Activated CD8-positive, alpha-beta memory T cell treated with anti-CD3 and anti-CD28 coated beads for 36 hours (primary cell): ENCODE measurements at regions not wholly inside any gene's neighbourhood (a gene's known extent, or its start where the extent isn't known, plus 50 kb on each side); places are given as distances from the start of the nearest gene placed in this dataset.
"Not testable (repeated sequence)": the region's sequence is repeated elsewhere in the genome, so short reads cannot be mapped to it uniquely, and the experiment has no call there.

ENCODE experiments used
- CTCF ChIA-PET: fragments of 350-600 bp; sonication (Branson Sonifier 250); formaldehyde crosslinking; loops from one replicate; lab custom pipeline; 2021; ENCODE audit warnings: antibody characterized with exemption; lab: Charles Lee
- POLR2A ChIA-PET: fragments of 350-600 bp; sonication (Branson Sonifier 250); formaldehyde crosslinking; loops from one replicate; lab custom pipeline; 2021; ENCODE audit warnings: antibody characterized with exemption; lab: Charles Lee

- POLR2A ChIA-PET = no interaction called here
- CTCF ChIA-PET = no interaction called here
Measured at GRCh38 chr6:95660544-95660943, 83.2 kb downstream of the MANEA start.

GRCh38 chr6:95670011-95670463 lies 92.7 kb downstream of the MANEA start:
- CTCF ChIA-PET = no interaction called here
- POLR2A ChIA-PET = no interaction called here

GRCh38 chr6:95676011-95676628 lies 98.8 kb downstream of the MANEA start:
- CTCF ChIA-PET = no interaction called here
- POLR2A ChIA-PET = no interaction called here

- CTCF ChIA-PET = no interaction called here
- POLR2A ChIA-PET = no interaction called here
Measured at GRCh38 chr6:95679981-95680380, 102.6 kb downstream of the MANEA start.

- POLR2A ChIA-PET = no interaction called here
- CTCF ChIA-PET = no interaction called here
Measured at GRCh38 chr6:95681736-95682135, 104.4 kb downstream of the MANEA start.

GRCh38 chr6:95682476-95682875 lies 105.1 kb downstream of the MANEA start:
- ChIA-PET POLR2A (no interaction called here), CTCF (interaction anchor here (0.7 kb wide), 1 partner anchor 120 kb away, joined by 4 read pairs; no protein-coding TSS in a partner anchor)

- ChIA-PET POLR2A (no interaction called here), CTCF (no interaction called here)
Measured at GRCh38 chr6:95685822-95686221, 108.5 kb downstream of the MANEA start.

GRCh38 chr6:95686272-95686671 lies 108.9 kb downstream of the MANEA start:
- CTCF ChIA-PET = no interaction called here
- POLR2A ChIA-PET = no interaction called here

GRCh38 chr6:95686895-95687294 lies 109.6 kb downstream of the MANEA start:
- CTCF ChIA-PET = no interaction called here

GRCh38 chr6:95687839-95688238 lies 110.5 kb downstream of the MANEA start:
- ChIA-PET POLR2A (no interaction called here), CTCF (no interaction called here)

More at GRCh38 chr6:95686895-95687294, 109.6 kb downstream of the MANEA start:
- POLR2A ChIA-PET = no interaction called here

GRCh38 chr6:95690328-95690727 lies 113.0 kb downstream of the MANEA start:
- POLR2A ChIA-PET = no interaction called here

GRCh38 chr6:95693108-95693507 lies 115.8 kb downstream of the MANEA start:
- POLR2A ChIA-PET = no interaction called here
- CTCF ChIA-PET = no interaction called here

More at GRCh38 chr6:95690328-95690727, 113.0 kb downstream of the MANEA start:
- CTCF ChIA-PET = no interaction called here

- CTCF ChIA-PET = no interaction called here
- POLR2A ChIA-PET = no interaction called here
Measured at GRCh38 chr6:95698271-95698670, 120.9 kb downstream of the MANEA start.

GRCh38 chr6:95723638-95724037 lies 146.3 kb downstream of the MANEA start:
- POLR2A ChIA-PET = no interaction called here
- CTCF ChIA-PET = no interaction called here

GRCh38 chr6:95725344-95725743 lies 148.0 kb downstream of the MANEA start:
- ChIA-PET POLR2A (no interaction called here), CTCF (no interaction called here)

GRCh38 chr6:95740157-95740556 lies 162.8 kb downstream of the MANEA start:
- POLR2A ChIA-PET = no interaction called here
- CTCF ChIA-PET = no interaction called here

GRCh38 chr6:95741045-95741444 lies 163.7 kb downstream of the MANEA start:
- CTCF ChIA-PET = no interaction called here

GRCh38 chr6:95742767-95743289 lies 165.5 kb downstream of the MANEA start:
- CTCF ChIA-PET = no interaction called here
- POLR2A ChIA-PET = no interaction called here

More at GRCh38 chr6:95741045-95741444, 163.7 kb downstream of the MANEA start:
- POLR2A ChIA-PET = no interaction called here

- CTCF ChIA-PET = no interaction called here
- POLR2A ChIA-PET = no interaction called here
Measured at GRCh38 chr6:95743591-95743990, 166.3 kb downstream of the MANEA start.

GRCh38 chr6:95758236-95759069 lies 181.1 kb downstream of the MANEA start:
- CTCF ChIA-PET, POLR2A ChIA-PET: not testable (repeated sequence)
